Endothelial cell of umbilical vein (primary cell): ENCODE measurements at regions not wholly inside any gene's neighbourhood (a gene's known extent, or its start where the extent isn't known, plus 50 kb on each side); places are given as distances from the start of the nearest gene placed in this dataset.

Experiments
- EZH2 ChIP-seq: IDR thresholded peaks from 2 replicates; pipeline ENCODE4 v1.6.1; 2012; ENCODE audit warnings: borderline replicate concordance, low read depth, mild to moderate bottlenecking, moderate library complexity, low read length, inconsistent platforms; ENCODE audit not compliant: severe bottlenecking
- MAX ChIP-seq: IDR thresholded peaks from 2 replicates; pipeline ENCODE4 v1.6.1; 2011; ENCODE audit not compliant: insufficient read depth, insufficient read length
- POLR2AphosphoS5 ChIP-seq: IDR thresholded peaks from 2 replicates; pipeline ENCODE4 v1.6.1; 2012; ENCODE audit warnings: low read depth, mild to moderate bottlenecking, control low read depth, low read length, moderate library complexity; ENCODE audit not compliant: insufficient read depth
- TF ChIP-seq, protein P1 (sequence below), 2 donors: IDR thresholded peaks; 1 replicate in 1 of 2; 2 replicates in 1 of 2; pipeline ENCODE4 v1.5.1; 2011; ENCODE audit warnings: low read length in 2 of 2, mild to moderate bottlenecking in 2 of 2, moderate library complexity in 2 of 2, control low read depth in 1 of 2, inconsistent platforms in 1 of 2, low read depth in 1 of 2; ENCODE audit not compliant: insufficient read depth in 1 of 2; ENCODE audit errors: extremely low read depth in 1 of 2

DNA sequence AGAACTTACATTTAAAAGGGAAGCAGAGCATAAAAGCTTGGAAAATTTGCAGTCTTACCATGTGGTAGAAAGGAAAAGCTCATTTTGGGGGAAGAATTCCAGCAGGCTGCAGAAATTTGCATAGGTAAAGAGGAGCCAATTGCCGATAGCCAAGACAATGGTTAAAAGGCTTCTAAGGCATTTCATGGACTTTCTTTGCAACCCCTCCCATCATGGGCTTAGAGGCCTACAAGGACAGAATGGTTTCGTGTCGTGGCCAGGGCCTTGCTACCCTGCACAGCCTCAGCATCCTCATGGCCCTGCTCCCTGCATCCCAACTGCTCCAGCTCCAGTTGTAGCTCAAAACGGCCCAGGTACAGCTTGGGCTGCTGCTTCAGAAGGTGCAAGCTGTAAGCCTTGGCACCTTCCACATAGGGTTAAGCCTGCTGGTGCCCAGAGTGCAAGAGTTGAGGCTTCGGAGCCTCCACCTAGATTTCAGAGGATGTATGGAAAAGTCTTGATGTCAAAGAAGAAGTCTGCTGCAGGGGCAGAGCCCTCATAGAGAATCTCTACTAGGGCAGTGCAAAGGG lies 420.3 kb downstream of the PCDH17 start:
- TF ChIP-seq EZH2 = no peak
- TF ChIP-seq, protein P1, sequence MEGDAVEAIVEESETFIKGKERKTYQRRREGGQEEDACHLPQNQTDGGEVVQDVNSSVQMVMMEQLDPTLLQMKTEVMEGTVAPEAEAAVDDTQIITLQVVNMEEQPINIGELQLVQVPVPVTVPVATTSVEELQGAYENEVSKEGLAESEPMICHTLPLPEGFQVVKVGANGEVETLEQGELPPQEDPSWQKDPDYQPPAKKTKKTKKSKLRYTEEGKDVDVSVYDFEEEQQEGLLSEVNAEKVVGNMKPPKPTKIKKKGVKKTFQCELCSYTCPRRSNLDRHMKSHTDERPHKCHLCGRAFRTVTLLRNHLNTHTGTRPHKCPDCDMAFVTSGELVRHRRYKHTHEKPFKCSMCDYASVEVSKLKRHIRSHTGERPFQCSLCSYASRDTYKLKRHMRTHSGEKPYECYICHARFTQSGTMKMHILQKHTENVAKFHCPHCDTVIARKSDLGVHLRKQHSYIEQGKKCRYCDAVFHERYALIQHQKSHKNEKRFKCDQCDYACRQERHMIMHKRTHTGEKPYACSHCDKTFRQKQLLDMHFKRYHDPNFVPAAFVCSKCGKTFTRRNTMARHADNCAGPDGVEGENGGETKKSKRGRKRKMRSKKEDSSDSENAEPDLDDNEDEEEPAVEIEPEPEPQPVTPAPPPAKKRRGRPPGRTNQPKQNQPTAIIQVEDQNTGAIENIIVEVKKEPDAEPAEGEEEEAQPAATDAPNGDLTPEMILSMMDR (IDR thresholded peaks at IDR 0.05; ENCODE audit: extremely low read depth in 1 of 2, insufficient read depth in 1 of 2, low read depth in 1 of 2, low read length in 2 of 2) = no peak
- TF ChIP-seq POLR2AphosphoS5 = no peak
- no peak for TF ChIP-seq MAX
